Dermis microvascular lymphatic vessel endothelial cell (primary cell): ENCODE measurements at regions not wholly inside any gene's neighbourhood (a gene's known extent, or its start where the extent isn't known, plus 50 kb on each side); places are given as distances from the start of the nearest gene placed in this dataset.
A peak's percentile ranks its signal among the peaks of the same experiment; 100 is the strongest.
"Not testable (repeated sequence)": the region's sequence is repeated elsewhere in the genome, so short reads cannot be mapped to it uniquely, and the experiment has no call there.

Source experiments
- DNase-seq, 2 donors: peaks; one replicate each; pipeline versions ENCODE4 v3.0.0 to v3.0.0-alpha.2; 2010; ENCODE audit warnings: low read depth in 2 of 2

- DNase-seq, result no peak
These were observed 305.7 kb upstream of the USP24 start for GRCh38 chr1:55520861-55521260.

DNA sequence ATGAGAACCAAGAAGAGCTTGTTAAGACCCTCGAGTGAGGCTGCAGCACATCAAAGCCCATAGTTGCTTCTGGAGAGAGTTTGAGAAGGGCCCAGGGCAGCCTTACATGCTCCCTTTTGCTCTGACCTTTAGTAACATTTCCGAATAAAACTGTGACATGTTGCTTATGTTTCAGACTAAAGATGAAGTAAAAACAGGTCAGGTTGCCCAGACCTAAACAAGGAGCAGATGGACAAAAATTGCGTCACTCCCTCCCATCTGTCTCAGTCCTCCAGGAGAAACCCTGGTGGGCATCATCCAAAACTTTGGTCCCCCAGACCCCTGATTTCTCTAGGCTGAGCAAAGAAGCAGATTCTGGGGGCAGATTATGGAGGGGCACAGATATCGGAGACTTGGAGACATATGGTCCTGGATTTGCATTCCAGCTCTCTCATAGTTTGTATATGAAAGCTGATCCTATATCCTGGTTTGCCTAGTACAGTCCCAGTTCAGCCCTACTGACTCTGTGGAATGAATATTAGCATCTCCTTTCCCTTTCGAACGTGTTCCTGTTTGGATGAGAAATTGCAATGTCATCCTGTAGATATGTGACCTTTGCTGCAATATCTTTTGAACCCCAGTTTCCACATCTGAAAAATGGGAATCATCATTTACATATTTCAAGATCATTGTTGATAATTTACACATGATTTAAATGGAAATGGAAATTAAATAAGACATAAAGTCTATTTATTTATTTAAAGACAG is 304.9 kb upstream of the USP24 start:
- DNase-seq, result no peak

DNA sequence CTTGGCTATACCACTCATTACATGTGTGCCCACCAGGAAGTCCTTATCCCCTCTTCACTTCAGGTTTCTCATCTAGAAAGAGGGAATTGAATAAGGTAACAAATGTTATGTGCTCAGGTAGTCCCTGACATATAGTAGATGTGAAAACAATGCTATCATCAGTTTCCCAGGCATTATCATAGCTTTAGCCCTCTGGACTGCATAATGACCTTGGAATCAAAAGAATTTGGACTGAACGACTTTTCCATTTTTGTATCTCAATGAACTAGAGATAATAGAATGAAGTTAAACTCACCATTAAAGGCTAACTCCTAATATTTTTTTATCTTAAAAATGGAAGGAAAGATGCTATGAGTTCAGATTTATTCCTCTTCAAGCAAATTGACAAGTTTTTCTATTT is 304.1 kb upstream of the USP24 start:
- no peak for DNase-seq

GRCh38 chr1:55517036-55517435 is 301.9 kb upstream of the USP24 start:
- DNase-seq, result no peak

GRCh38 chr1:55514571-55514970 is 299.4 kb upstream of the USP24 start:
- not testable (repeated sequence) for DNase-seq

DNA sequence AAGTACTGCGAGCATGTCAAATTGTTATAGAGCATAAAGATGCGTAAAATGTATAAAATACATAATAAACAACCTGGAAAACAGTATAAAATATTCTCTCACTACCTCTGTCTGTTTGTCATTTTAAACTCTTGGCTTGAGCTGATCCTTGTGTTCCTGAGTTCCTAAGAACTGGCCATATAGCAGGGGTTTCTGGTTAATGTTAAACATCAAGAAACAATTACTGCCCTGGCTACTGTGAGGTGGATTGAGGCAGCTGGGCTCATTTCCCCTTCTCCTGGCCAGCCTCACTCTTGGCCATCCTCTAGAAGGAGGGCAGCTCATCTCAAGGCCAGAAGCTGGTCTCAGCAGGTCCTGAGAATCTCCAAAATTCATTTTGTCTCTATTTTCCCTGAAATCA is 297.3 kb upstream of the USP24 start:
- no peak for DNase-seq

GRCh38 chr1:55507578-55507931 is 292.4 kb upstream of the USP24 start:
- DNase-seq, result no peak

DNA sequence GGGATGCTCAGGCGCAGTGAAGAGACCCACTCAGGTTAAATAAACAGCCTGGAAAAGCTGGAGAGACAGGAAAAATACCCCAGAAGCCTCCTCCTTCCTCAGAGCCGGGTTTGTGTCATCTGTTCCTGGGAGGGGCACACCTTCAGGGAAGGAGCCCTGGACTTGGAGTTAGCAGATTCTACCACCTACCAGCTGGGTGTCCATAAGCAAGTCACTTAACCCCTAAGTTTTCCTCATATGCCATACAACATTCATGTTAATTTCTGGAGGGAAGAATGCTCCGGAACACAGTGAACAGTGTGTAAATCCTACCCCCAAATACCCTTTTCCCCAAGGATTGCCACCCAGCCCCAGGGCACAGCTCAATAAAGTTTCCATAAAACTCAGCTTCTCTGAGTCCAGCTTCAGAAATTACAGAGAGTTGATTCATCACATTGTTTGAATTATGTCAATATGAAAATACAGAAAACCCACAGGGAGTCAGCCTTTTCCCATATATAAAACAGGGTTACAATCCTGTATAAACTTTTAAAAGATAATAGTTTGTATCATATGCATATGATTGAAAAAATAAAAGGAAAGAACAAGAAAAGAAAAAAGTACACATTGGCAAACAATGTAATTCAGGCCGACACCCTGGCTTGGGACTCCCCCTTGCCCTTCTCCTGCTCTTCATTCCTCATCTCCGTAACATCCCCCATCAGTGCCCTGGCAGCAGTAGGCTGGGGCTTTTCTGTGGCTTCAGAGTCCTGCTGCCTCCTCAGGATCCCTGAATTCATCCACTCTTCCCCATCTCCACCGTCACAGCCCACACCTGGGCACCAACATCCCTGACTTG is 291.8 kb upstream of the USP24 start:
- no peak for DNase-seq

DNA sequence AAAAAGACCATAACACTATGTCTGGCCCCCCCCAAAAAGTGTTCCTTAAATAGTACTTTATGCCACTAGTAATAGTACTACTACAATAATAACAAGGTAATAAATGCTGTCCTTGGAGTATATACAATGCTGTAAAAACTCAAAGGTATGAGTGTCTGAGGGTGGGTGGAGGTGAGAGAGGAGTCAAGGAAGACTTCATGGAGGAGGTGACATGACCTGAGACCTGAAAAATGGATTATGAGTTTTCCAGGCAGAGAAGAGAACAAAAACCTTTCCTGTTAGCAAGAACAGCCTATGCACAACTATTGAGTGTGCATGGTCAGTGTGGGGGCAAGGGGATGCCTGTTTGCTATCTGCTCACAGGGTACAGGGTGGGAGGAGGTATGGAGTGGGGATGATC is 290.2 kb upstream of the USP24 start:
- no peak for DNase-seq

GRCh38 chr1:55504306-55504731 is 289.2 kb upstream of the USP24 start:
- no peak for DNase-seq

- DNase-seq, result no peak
These were observed 288.6 kb upstream of the USP24 start for GRCh38 chr1:55503663-55504305.

- DNase-seq, result no peak
These were observed 285.4 kb upstream of the USP24 start for GRCh38 chr1:55500601-55501000.

- DNase-seq, result no peak
These were observed 275.4 kb upstream of the USP24 start for GRCh38 chr1:55490547-55490946.

GRCh38 chr1:55484173-55484572 is 269.0 kb upstream of the USP24 start:
- DNase-seq, result no peak

- no peak for DNase-seq
These were observed 268.4 kb upstream of the USP24 start for GRCh38 chr1:55483523-55483922.

DNA sequence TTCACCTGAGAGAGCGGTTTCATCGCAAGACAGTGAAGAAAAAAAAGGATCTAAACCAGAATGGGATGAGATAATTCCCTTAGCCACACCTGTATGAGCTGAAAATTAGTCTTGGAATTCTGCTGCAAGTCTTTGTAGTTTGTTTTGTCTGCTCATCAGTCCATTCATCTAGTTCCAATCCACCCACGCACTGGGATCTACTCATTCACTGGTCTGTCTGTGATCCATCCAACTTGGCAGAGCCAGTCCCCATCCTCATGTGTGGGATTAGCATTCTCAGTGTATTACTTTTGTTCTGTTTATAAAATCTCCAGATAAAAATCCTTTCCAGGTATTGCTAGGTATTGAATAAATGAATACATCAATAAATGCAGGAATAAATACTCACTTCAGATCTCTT is 266.5 kb upstream of the USP24 start:
- no peak for DNase-seq

DNA sequence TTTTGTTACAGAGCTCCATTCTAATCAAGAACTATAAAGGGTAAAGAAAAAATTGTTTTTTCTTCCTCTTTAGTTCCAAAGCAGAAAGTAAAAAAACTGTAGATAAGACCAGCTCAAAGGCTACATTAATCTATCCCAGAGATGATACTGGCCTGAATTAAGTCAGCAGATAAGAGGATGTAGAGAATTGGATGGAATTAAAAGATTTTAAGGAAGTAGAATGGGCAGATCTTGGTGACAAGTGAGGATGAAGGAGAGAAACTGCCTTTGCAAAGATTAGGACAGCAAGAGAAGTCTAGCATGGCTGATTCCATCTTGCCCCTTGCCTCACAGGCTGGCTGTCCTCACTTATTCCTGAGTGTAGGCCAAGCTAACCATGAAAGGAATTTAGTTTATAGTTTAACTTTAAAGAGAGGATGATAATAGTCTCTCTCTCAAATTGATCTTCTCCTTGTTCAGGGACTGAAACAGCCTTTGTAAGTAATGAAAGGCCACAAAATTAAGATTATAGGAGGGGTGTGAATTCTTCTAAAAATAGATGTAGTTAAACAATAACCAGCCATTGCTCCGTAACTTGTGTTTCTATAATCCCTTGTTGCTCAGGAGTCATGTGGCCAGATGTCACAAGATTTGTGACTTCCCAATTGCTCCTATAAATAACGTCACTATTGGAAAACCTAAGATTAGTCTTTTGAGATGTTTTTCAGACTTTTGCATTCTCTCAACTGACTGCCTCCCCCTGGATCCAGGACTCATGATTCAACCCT is 265.0 kb upstream of the USP24 start:
- DNase-seq, result no peak

- peak; percentile 34 to 59 for DNase-seq
These were observed 263.6 kb upstream of the USP24 start for GRCh38 chr1:55478742-55479141.

DNA sequence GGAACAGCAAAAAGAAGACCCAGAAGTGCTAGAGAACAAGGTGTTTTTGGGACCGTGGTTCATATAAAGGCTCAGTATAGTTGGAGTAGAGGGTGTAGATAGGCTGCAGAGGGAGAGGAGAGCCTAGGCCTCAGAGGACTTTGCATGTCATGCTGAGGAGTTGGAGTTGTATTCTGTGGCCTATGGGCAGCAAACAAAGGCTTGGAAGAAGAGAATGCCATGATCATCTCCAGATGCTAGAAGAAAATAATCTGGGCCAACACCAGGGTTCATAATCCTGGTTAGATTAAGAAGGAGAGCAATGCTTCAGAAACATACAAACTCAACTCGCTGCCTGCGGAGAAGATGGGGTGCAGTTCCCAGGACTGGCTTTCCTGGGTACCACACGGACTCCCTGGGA is 262.8 kb upstream of the USP24 start:
- DNase-seq, result no peak

GRCh38 chr1:55476445-55477015 is 261.4 kb upstream of the USP24 start:
- no peak for DNase-seq

- peak; percentile 21 to 37 for DNase-seq
These were observed 259.1 kb upstream of the USP24 start for GRCh38 chr1:55474168-55474786.
